ENCODE measurements at regions not wholly inside any gene's neighbourhood (a gene's known extent, or its start where the extent isn't known, plus 50 kb on each side); places are given as distances from the start of the nearest gene placed in this dataset.

GRCh38 chr2:128651000-128651399 lies 332.3 kb upstream of the HS6ST1 start:
- DNase-seq (ENCODE audit: low read depth), result no peak
- no peak overlapping the region for H3K4me3 ChIP-seq (ENCODE audit: low read depth, low read length)
- TF ChIP-seq CTCF (IDR thresholded peaks at IDR 0.05; ENCODE audit: insufficient read depth, low read depth, low read length), result no peak

GRCh38 chr2:128654408-128654807 lies 335.7 kb upstream of the HS6ST1 start:
- no peak overlapping the region for H3K4me3 ChIP-seq (ENCODE audit: low read depth, low read length)
- DNase-seq (ENCODE audit: low read depth), result no peak
- TF ChIP-seq CTCF (IDR thresholded peaks at IDR 0.05; ENCODE audit: insufficient read depth, low read depth, low read length), result no peak

GRCh38 chr2:128660836-128661235 lies 342.2 kb upstream of the HS6ST1 start:
- no peak for DNase-seq (ENCODE audit: low read depth)
- TF ChIP-seq CTCF (IDR thresholded peaks at IDR 0.05; ENCODE audit: insufficient read depth, low read depth, low read length), result no peak
- no peak overlapping the region for H3K4me3 ChIP-seq (ENCODE audit: low read depth, low read length)

GRCh38 chr2:128661311-128661710 lies 342.6 kb upstream of the HS6ST1 start:
- no peak for TF ChIP-seq CTCF (IDR thresholded peaks at IDR 0.05; ENCODE audit: insufficient read depth, low read depth, low read length)
- no peak overlapping the region for H3K4me3 ChIP-seq (ENCODE audit: low read depth, low read length)
- DNase-seq (ENCODE audit: low read depth), result no peak

- TF ChIP-seq CTCF (IDR thresholded peaks at IDR 0.05; ENCODE audit: insufficient read depth, low read depth, low read length), result no peak
- no peak overlapping the region for H3K4me3 ChIP-seq (ENCODE audit: low read depth, low read length)
- DNase-seq (ENCODE audit: low read depth), result no peak
Observed at GRCh38 chr2:128662051-128662471, 343.4 kb upstream of the HS6ST1 start.

- no peak for TF ChIP-seq CTCF (IDR thresholded peaks at IDR 0.05; ENCODE audit: insufficient read depth, low read depth, low read length)
- no peak for DNase-seq (ENCODE audit: low read depth)
- H3K4me3 ChIP-seq (ENCODE audit: low read depth, low read length), result no peak overlapping the region
Observed at GRCh38 chr2:128663371-128664050, 344.8 kb upstream of the HS6ST1 start.

GRCh38 chr2:128664499-128664971 lies 345.9 kb upstream of the HS6ST1 start:
- no peak for DNase-seq (ENCODE audit: low read depth)
- H3K4me3 ChIP-seq (ENCODE audit: low read depth, low read length), result no peak overlapping the region
- TF ChIP-seq CTCF (IDR thresholded peaks at IDR 0.05; ENCODE audit: insufficient read depth, low read depth, low read length), result no peak

Data from fibroblast of villous mesenchyme (primary cell).